Ramos (cell line): ENCODE measurements at regions not wholly inside any gene's neighbourhood (a gene's known extent, or its start where the extent isn't known, plus 50 kb on each side); places are given as distances from the start of the nearest gene placed in this dataset.
"Not testable (repeated sequence)": the region's sequence is repeated elsewhere in the genome, so short reads cannot be mapped to it uniquely, and the experiment has no call there.

Source experiments
- in situ Hi-C: fragments of 300-500 bp; cut with MboI; formaldehyde crosslinking; loops from one replicate; pipeline ENCODE4 v1.14.3; 2022; ENCODE audit warnings: low sequenced_read_pairs; ENCODE audit not compliant: unreplicated experiment

- in situ Hi-C loops, result no loop called here
Measured at GRCh38 chr5:74465724-74466123, 174.8 kb downstream of the ENC1 start.

- in situ Hi-C loops, result no loop called here
Measured at GRCh38 chr5:74464512-74465209, 175.9 kb downstream of the ENC1 start.

GRCh38 chr5:74462356-74462755, 178.2 kb downstream of the ENC1 start:
- in situ Hi-C loops, result no loop called here

GRCh38 chr5:74461251-74461650, 179.3 kb downstream of the ENC1 start:
- in situ Hi-C loops, result no loop called here

GRCh38 chr5:74460694-74461093, 179.8 kb downstream of the ENC1 start:
- in situ Hi-C loops, result no loop called here

- in situ Hi-C loops, result no loop called here
Measured at GRCh38 chr5:74459984-74460383, 180.5 kb downstream of the ENC1 start.

- in situ Hi-C loops, result no loop called here
Measured at GRCh38 chr5:74457876-74458275, 182.7 kb downstream of the ENC1 start.

- in situ Hi-C loops, result no loop called here
Measured at GRCh38 chr5:74454263-74455030, 186.1 kb downstream of the ENC1 start.

- in situ Hi-C loops, result no loop called here
Measured at GRCh38 chr5:74452856-74453255, 187.7 kb downstream of the ENC1 start.

GRCh38 chr5:74450095-74450494, 190.4 kb downstream of the ENC1 start:
- in situ Hi-C loops, result no loop called here

- in situ Hi-C loops, result no loop called here
Measured at GRCh38 chr5:74446725-74447241, 193.7 kb downstream of the ENC1 start.

GRCh38 chr5:74442466-74442865, 198.1 kb downstream of the ENC1 start:
- in situ Hi-C loops, result no loop called here

- in situ Hi-C loops, result no loop called here
Measured at GRCh38 chr5:74441616-74442015, 198.9 kb downstream of the ENC1 start.

GRCh38 chr5:74440341-74440740, 200.2 kb downstream of the ENC1 start:
- in situ Hi-C loops, result no loop called here

- in situ Hi-C loops, result not testable (repeated sequence)
Measured at GRCh38 chr5:74437870-74438269, 202.7 kb downstream of the ENC1 start.

- in situ Hi-C loops, result no loop called here
Measured at GRCh38 chr5:74433896-74434829, 206.4 kb downstream of the ENC1 start.

GRCh38 chr5:74433255-74433895, 207.2 kb downstream of the ENC1 start:
- in situ Hi-C loops, result no loop called here

- in situ Hi-C loops, result no loop called here
Measured at GRCh38 chr5:74432721-74433120, 207.8 kb downstream of the ENC1 start.

- in situ Hi-C loops, result no loop called here
Measured at GRCh38 chr5:74432216-74432615, 208.3 kb downstream of the ENC1 start.

GRCh38 chr5:74431290-74431669, 209.2 kb downstream of the ENC1 start:
- in situ Hi-C loops, result no loop called here
